ENCODE measurements at regions not wholly inside any gene's neighbourhood (a gene's known extent, or its start where the extent isn't known, plus 50 kb on each side); places are given as distances from the start of the nearest gene placed in this dataset.
"Not testable (repeated sequence)": the region's sequence is repeated elsewhere in the genome, so short reads cannot be mapped to it uniquely, and the experiment has no call there.

DNA sequence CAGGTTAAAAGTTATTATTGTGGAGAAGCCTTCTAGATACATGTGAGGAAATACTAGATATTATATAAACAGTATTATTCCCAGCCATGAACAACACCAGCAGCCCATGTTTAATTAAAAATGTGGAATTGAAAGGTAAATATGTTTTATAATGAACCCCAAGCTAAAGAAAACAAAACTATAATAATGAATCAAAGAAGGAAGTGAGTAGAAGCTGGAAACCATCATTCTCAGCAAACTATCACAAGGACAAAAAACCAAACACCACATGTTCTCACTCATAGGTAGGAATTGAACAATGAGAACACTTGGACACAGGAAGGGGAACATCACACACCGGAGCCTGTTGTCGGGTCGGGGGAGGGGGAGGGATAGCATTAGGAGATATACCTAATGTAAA, 167.6 kb upstream of the CXXC4 start:
- TF ChIP-seq, protein P1, sequence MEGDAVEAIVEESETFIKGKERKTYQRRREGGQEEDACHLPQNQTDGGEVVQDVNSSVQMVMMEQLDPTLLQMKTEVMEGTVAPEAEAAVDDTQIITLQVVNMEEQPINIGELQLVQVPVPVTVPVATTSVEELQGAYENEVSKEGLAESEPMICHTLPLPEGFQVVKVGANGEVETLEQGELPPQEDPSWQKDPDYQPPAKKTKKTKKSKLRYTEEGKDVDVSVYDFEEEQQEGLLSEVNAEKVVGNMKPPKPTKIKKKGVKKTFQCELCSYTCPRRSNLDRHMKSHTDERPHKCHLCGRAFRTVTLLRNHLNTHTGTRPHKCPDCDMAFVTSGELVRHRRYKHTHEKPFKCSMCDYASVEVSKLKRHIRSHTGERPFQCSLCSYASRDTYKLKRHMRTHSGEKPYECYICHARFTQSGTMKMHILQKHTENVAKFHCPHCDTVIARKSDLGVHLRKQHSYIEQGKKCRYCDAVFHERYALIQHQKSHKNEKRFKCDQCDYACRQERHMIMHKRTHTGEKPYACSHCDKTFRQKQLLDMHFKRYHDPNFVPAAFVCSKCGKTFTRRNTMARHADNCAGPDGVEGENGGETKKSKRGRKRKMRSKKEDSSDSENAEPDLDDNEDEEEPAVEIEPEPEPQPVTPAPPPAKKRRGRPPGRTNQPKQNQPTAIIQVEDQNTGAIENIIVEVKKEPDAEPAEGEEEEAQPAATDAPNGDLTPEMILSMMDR (IDR thresholded peaks at IDR 0.05): not testable (repeated sequence)
- TF ChIP-seq EP300 (IDR thresholded peaks at IDR 0.05); POLR2A (IDR thresholded peaks at IDR 0.05; ENCODE audit: low read depth): not testable (repeated sequence)

Measured in esophagus muscularis mucosa (tissue), 4 donors.